ENCODE measurements at regions not wholly inside any gene's neighbourhood (a gene's known extent, or its start where the extent isn't known, plus 50 kb on each side); places are given as distances from the start of the nearest gene placed in this dataset.
"Not testable (repeated sequence)": the region's sequence is repeated elsewhere in the genome, so short reads cannot be mapped to it uniquely, and the experiment has no call there.

DNA sequence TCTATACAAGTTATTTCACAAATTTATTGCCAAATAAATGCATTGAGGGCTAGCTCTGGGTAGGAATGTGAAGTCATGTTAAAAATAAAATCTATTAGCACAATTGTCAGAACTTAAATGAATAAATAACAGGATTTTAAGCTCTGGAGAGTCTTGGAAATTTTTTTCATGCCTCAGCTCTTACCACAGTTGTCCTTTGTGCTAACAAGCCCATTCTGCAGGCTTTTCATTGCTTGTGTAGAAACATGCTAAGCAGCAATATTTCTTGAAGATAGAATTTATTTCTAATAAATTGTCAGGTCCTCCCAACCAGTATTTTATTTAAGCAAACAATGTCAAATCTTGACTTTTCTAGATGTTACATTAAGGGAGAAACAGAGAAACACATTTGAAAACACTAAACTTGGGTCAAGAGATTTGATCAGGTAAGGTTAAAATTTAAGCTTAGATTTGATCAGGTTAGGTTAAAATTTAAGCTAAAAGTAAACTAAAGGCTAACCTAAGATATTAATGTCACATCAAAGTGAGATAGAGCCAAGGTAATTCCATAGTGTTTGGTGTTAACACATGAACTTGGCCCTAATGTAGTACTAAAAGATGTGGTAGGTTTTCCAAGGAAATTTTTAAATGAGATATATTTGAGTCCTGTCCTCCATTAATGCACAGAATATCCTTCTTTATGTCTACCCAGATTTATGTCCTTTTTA is 179.1 kb upstream of the IL1RAPL1 start:
- Mint-ChIP-seq H3K4me3 (no peak overlapping the region), H3K4me1 (peaks cover 5% of the 10 kb centered on the region), H3K9me3 (peaks cover 36% of the 10 kb centered on the region), H3K27me3 (ENCODE audit: low read depth) (no peaks in the 10 kb centered on the region), H3K27ac (no peak overlapping the region), H3K36me3 (peaks cover 5% of the 10 kb centered on the region)
- TF ChIP-seq CTCF (IDR thresholded peaks at IDR 0.05; ENCODE audit: unreplicated experiment) = no peak
- DNase-seq (ENCODE audit: low spot score in 2 of 2, unreplicated experiment in 2 of 2) = no peak

DNA sequence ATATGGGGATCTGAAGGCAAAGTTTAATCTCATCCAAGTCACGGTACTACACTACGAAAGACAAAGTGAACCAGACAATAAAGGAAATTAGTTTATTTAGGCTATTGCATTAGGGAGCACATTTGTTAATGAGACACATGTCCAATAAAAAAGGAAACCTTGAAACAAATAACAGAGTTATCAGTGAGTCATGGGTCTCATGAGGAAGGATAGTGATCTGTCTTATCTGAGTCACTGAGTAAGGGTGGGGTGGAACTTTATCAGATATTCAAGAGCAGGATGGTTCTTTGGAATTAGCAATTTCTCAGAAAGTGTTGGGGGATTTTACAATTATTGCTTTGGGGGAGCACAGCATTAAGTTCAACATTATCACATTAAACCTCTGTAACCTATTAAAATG is 188.9 kb upstream of the IL1RAPL1 start:
- H3K9me3 Mint-ChIP-seq = peaks cover 9% of the 10 kb centered on the region
- H3K4me3 Mint-ChIP-seq = no peak overlapping the region
- no peaks in the 10 kb centered on the region for H3K27me3 Mint-ChIP-seq (ENCODE audit: low read depth)
- H3K27ac Mint-ChIP-seq = no peak overlapping the region
- H3K36me3 Mint-ChIP-seq = no peaks in the 10 kb centered on the region
- H3K4me1 Mint-ChIP-seq = no peaks in the 10 kb centered on the region
- no peak for DNase-seq (ENCODE audit: low spot score in 2 of 2, unreplicated experiment in 2 of 2)
- TF ChIP-seq CTCF (IDR thresholded peaks at IDR 0.05; ENCODE audit: unreplicated experiment) = no peak

DNA sequence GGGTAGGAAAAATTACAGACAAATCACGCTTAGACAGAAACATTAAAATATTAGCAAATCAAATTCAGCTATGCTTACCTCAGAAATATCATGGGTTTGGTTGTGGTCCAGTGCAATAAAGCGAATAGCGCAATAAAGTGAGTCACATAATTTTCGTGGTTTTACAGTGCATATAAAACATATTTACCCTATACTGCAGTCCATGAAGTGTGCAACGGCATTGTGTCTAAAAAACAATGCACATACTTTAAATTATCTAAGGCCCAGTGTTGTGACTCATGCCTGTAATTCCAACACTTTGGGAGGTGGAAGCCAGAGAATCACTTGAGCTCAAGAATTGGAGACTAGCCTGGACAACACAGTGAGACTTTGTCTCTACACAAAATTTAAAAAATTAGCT is 195.7 kb upstream of the IL1RAPL1 start:
- Mint-ChIP-seq H3K9me3 (no peaks in the 10 kb centered on the region), H3K4me1 (no peaks in the 10 kb centered on the region), H3K27ac (no peak overlapping the region), H3K4me3 (no peak overlapping the region), H3K36me3 (no peaks in the 10 kb centered on the region), H3K27me3 (ENCODE audit: low read depth) (no peaks in the 10 kb centered on the region)
- DNase-seq (ENCODE audit: low spot score in 2 of 2, unreplicated experiment in 2 of 2) = no peak
- TF ChIP-seq CTCF (IDR thresholded peaks at IDR 0.05; ENCODE audit: unreplicated experiment) = no peak

DNA sequence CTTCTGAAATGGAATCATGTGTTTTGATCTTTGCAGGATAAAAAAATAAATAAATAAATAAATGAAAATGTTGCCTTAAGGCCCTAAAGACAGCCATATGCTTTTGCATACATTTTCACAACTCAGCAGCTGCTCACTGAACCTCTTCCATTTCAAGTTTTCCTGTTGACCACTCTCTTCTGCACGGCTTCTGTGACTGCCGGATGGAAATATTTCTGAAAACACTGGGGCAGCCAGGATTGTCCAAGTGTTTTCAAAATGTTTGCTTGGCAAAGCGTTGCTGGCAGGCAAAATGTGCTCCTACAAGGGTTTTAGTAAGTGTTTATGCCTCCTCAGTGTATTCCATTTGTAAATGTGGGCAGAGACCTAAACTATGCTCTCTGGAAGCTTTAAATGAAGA is 208.1 kb upstream of the IL1RAPL1 start:
- H3K27ac Mint-ChIP-seq = no peak overlapping the region
- H3K4me3 Mint-ChIP-seq = no peak overlapping the region
- H3K4me1 Mint-ChIP-seq = peaks cover 10% of the 10 kb centered on the region
- peaks cover 8% of the 10 kb centered on the region for H3K9me3 Mint-ChIP-seq
- no peak for DNase-seq (ENCODE audit: low spot score in 2 of 2, unreplicated experiment in 2 of 2)
- no peak for TF ChIP-seq CTCF (IDR thresholded peaks at IDR 0.05; ENCODE audit: unreplicated experiment)
- H3K27me3 Mint-ChIP-seq (ENCODE audit: low read depth) = no peaks in the 10 kb centered on the region
- H3K36me3 Mint-ChIP-seq = no peaks in the 10 kb centered on the region

GRCh38 chrX:28367649-28368048 is 219.6 kb upstream of the IL1RAPL1 start:
- peaks cover 32% of the 10 kb centered on the region for H3K9me3 Mint-ChIP-seq
- not testable (repeated sequence) for H3K4me3 Mint-ChIP-seq; H3K36me3 Mint-ChIP-seq; H3K27ac Mint-ChIP-seq; H3K4me1 Mint-ChIP-seq; DNase-seq (ENCODE audit: low spot score in 2 of 2, unreplicated experiment in 2 of 2); H3K27me3 Mint-ChIP-seq (ENCODE audit: low read depth)

GRCh38 chrX:28351801-28352200 is 235.4 kb upstream of the IL1RAPL1 start:
- no peak for TF ChIP-seq CTCF (IDR thresholded peaks at IDR 0.05; ENCODE audit: unreplicated experiment)
- Mint-ChIP-seq H3K27ac (no peak overlapping the region), H3K9me3 (peaks cover 21% of the 10 kb centered on the region), H3K4me1 (peaks cover 5% of the 10 kb centered on the region), H3K27me3 (ENCODE audit: low read depth) (no peaks in the 10 kb centered on the region), H3K36me3 (no peaks in the 10 kb centered on the region), H3K4me3 (no peak overlapping the region)
- no peak for DNase-seq (ENCODE audit: low spot score in 2 of 2, unreplicated experiment in 2 of 2)

Measured in mesothelial cell of epicardium (in vitro differentiated cells).